ENCODE measurements at regions not wholly inside any gene's neighbourhood (a gene's known extent, or its start where the extent isn't known, plus 50 kb on each side); places are given as distances from the start of the nearest gene placed in this dataset.

DNA sequence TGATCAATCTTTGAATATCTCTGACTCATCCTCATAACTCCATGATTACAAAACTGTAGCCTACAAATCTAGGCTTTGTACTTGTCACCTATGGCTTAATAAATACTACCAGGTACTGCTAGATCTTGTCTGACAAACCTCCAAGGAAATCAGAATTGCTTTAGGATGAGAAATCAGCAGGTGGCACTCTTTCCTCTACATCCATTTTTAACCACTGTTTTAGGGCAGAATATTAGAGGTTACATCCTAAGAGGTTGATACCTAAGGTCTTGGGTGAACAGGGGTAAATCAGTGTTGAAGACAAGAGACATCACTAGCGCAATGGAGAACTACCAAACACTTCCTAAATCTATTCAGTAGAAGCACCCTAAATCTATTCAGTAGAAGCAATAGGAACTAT is 63.1 kb upstream of the SOX5 start:
- TF ChIP-seq, protein P1, sequence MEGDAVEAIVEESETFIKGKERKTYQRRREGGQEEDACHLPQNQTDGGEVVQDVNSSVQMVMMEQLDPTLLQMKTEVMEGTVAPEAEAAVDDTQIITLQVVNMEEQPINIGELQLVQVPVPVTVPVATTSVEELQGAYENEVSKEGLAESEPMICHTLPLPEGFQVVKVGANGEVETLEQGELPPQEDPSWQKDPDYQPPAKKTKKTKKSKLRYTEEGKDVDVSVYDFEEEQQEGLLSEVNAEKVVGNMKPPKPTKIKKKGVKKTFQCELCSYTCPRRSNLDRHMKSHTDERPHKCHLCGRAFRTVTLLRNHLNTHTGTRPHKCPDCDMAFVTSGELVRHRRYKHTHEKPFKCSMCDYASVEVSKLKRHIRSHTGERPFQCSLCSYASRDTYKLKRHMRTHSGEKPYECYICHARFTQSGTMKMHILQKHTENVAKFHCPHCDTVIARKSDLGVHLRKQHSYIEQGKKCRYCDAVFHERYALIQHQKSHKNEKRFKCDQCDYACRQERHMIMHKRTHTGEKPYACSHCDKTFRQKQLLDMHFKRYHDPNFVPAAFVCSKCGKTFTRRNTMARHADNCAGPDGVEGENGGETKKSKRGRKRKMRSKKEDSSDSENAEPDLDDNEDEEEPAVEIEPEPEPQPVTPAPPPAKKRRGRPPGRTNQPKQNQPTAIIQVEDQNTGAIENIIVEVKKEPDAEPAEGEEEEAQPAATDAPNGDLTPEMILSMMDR (IDR thresholded peaks at IDR 0.05) = no peak
- TF ChIP-seq POLR2A (IDR thresholded peaks at IDR 0.05) (no peak), EP300 (IDR thresholded peaks at IDR 0.05) (no peak)
